ENCODE measurements at regions not wholly inside any gene's neighbourhood (a gene's known extent, or its start where the extent isn't known, plus 50 kb on each side); places are given as distances from the start of the nearest gene placed in this dataset.

DNA sequence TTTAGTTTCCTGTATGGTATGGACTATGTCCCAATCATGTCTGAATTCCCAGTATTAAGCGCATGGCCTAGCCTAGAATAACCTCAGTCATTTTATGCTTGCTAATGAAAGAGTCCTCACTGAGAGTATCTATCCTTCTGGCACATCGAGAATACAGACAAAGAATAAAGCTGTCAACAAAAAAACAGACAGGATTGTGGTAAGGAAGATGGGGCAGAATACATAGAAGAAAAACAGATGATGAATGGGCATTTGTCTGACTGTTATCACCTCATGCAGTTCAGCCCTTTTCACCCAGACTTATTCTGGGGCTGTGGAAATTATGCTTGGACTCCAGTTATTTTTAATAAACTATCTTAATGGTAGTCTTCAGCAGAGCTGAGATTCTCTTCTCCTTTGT is 363.8 kb upstream of the TNC start:
- H3K4me1 ChIP-seq (ENCODE audit: control insufficient read depth in 1 of 2, low read depth in 2 of 2): no peaks in the 10 kb centered on the region
- no peaks in the 10 kb centered on the region for H3K9me3 ChIP-seq
- no peaks in the 10 kb centered on the region for H3K27me3 ChIP-seq (replicated peaks; ENCODE audit: insufficient read depth)
- no peaks in the 10 kb centered on the region for H3K36me3 ChIP-seq
- ATAC-seq (ENCODE audit: insufficient number of reproducible peaks, low FRiP score, low read depth) (no peak), DNase-seq (ENCODE audit: low spot score) (no peak)
- no peak overlapping the region for H3K27ac ChIP-seq
- TF ChIP-seq, protein P1, sequence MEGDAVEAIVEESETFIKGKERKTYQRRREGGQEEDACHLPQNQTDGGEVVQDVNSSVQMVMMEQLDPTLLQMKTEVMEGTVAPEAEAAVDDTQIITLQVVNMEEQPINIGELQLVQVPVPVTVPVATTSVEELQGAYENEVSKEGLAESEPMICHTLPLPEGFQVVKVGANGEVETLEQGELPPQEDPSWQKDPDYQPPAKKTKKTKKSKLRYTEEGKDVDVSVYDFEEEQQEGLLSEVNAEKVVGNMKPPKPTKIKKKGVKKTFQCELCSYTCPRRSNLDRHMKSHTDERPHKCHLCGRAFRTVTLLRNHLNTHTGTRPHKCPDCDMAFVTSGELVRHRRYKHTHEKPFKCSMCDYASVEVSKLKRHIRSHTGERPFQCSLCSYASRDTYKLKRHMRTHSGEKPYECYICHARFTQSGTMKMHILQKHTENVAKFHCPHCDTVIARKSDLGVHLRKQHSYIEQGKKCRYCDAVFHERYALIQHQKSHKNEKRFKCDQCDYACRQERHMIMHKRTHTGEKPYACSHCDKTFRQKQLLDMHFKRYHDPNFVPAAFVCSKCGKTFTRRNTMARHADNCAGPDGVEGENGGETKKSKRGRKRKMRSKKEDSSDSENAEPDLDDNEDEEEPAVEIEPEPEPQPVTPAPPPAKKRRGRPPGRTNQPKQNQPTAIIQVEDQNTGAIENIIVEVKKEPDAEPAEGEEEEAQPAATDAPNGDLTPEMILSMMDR (IDR thresholded peaks at IDR 0.05): no peak
- H3K4me3 ChIP-seq: no peak overlapping the region

- Histone ChIP-seq H3K4me1 (ENCODE audit: control insufficient read depth in 1 of 2, low read depth in 2 of 2) (no peaks in the 10 kb centered on the region), H3K36me3 (no peaks in the 10 kb centered on the region), H3K9me3 (no peaks in the 10 kb centered on the region), H3K27ac (no peak overlapping the region), H3K27me3 (replicated peaks; ENCODE audit: insufficient read depth) (no peaks in the 10 kb centered on the region), H3K4me3 (no peak overlapping the region)
- ATAC-seq (ENCODE audit: insufficient number of reproducible peaks, low FRiP score, low read depth) (no peak), DNase-seq (ENCODE audit: low spot score) (no peak)
- TF ChIP-seq, protein P1 (IDR thresholded peaks at IDR 0.05): no peak
These were observed 364.8 kb upstream of the TNC start for GRCh38 chr9:115482747-115483146.

GRCh38 chr9:115492869-115493268 is 374.9 kb upstream of the TNC start:
- no peak for DNase-seq (ENCODE audit: low spot score)
- H3K9me3 ChIP-seq: no peaks in the 10 kb centered on the region
- H3K36me3 ChIP-seq: no peaks in the 10 kb centered on the region
- no peak for ATAC-seq (ENCODE audit: insufficient number of reproducible peaks, low FRiP score, low read depth)
- H3K4me3 ChIP-seq: no peak overlapping the region
- H3K27ac ChIP-seq: peak overlapping the region; percentile 55 to 79
- H3K27me3 ChIP-seq (replicated peaks; ENCODE audit: insufficient read depth): no peaks in the 10 kb centered on the region
- TF ChIP-seq, protein P1 (IDR thresholded peaks at IDR 0.05): no peak
- peaks cover 6 to 42% of the 10 kb centered on the region in 2 donors for H3K4me1 ChIP-seq (ENCODE audit: control insufficient read depth in 1 of 2, low read depth in 2 of 2)

DNA sequence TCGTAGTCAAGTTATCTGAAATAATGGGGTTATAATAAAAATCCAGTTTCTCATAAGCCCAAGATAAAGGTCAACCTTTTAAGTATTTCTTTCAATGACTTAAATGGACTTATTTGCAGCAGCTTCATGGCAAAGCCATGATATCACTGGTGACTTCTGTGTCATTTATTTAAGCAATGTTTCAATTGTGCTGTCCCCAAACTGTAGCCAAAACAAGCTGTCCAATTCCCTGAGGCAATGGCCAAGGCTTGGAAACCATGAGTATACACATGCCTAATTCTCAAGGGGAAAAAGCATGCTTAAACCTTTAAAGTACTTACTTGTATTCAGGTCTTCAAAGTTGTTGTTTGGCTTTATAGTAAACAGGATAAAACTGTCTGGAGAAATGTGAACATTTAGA is 376.4 kb upstream of the TNC start:
- TF ChIP-seq, protein P1 (IDR thresholded peaks at IDR 0.05): no peak
- Histone ChIP-seq H3K4me3 (no peak overlapping the region), H3K9me3 (no peaks in the 10 kb centered on the region), H3K36me3 (no peaks in the 10 kb centered on the region), H3K27ac (peak overlapping the region; percentile 55 to 79), H3K27me3 (replicated peaks; ENCODE audit: insufficient read depth) (no peaks in the 10 kb centered on the region), H3K4me1 (ENCODE audit: control insufficient read depth in 1 of 2, low read depth in 2 of 2) (peaks cover 6 to 42% of the 10 kb centered on the region in 2 donors)
- ATAC-seq (ENCODE audit: insufficient number of reproducible peaks, low FRiP score, low read depth) (peak; percentile 72), DNase-seq (ENCODE audit: low spot score) (peak; percentile 32)

GRCh38 chr9:115495052-115495635 is 377.2 kb upstream of the TNC start:
- TF ChIP-seq, protein P1 (IDR thresholded peaks at IDR 0.05): no peak
- H3K9me3 ChIP-seq: no peaks in the 10 kb centered on the region
- no peak overlapping the region for H3K4me3 ChIP-seq
- no peaks in the 10 kb centered on the region for H3K36me3 ChIP-seq
- no peaks in the 10 kb centered on the region for H3K27me3 ChIP-seq (replicated peaks; ENCODE audit: insufficient read depth)
- ATAC-seq (ENCODE audit: insufficient number of reproducible peaks, low FRiP score, low read depth) (no peak), DNase-seq (ENCODE audit: low spot score) (no peak)
- peak overlapping the region; percentile 55 to 79 for H3K27ac ChIP-seq
- H3K4me1 ChIP-seq (ENCODE audit: control insufficient read depth in 1 of 2, low read depth in 2 of 2): peaks cover 6 to 42% of the 10 kb centered on the region in 2 donors

Data from thoracic aorta (tissue), 2 donors.